Immature natural killer cell (primary cell): ENCODE measurements at regions not wholly inside any gene's neighbourhood (a gene's known extent, or its start where the extent isn't known, plus 50 kb on each side); places are given as distances from the start of the nearest gene placed in this dataset.

Experiments
- DNase-seq, 3 donors: peaks; one replicate each; pipeline ENCODE4 v3.0.0; 2022; ENCODE audit warnings: mixed read lengths in 1 of 3
- H3K27ac Mint-ChIP-seq, 6 donors: one replicate each; pipeline ENCODE4 v1.8.0; 2020; ENCODE audit warnings: mixed read lengths in 6 of 6, mild to moderate bottlenecking in 5 of 6, inconsistent platforms in 4 of 6, moderate library complexity in 3 of 6
- H3K27me3 Mint-ChIP-seq, 3 donors: one replicate each; pipeline ENCODE4 v1.8.0; 2020 to 2021; ENCODE audit warnings: low read depth in 3 of 3, mild to moderate bottlenecking in 3 of 3, mixed read lengths in 3 of 3, moderate library complexity in 3 of 3, inconsistent platforms in 1 of 3
- H3K36me3 Mint-ChIP-seq, 3 donors: one replicate each; pipeline ENCODE4 v1.8.0; 2020; ENCODE audit warnings: mixed read lengths in 3 of 3, inconsistent platforms in 2 of 3, mild to moderate bottlenecking in 2 of 3
- H3K4me1 Mint-ChIP-seq, 2 donors: one replicate each; pipeline ENCODE4 v1.8.0; 2020; ENCODE audit warnings: inconsistent platforms in 2 of 2, mild to moderate bottlenecking in 2 of 2, mixed read lengths in 2 of 2, moderate library complexity in 1 of 2
- H3K4me3 Mint-ChIP-seq, 5 donors: one replicate each; pipeline ENCODE4 v1.8.0; 2020; ENCODE audit warnings: mild to moderate bottlenecking in 5 of 5, mixed read lengths in 5 of 5, inconsistent platforms in 3 of 5, moderate library complexity in 3 of 5
- H3K9me3 Mint-ChIP-seq, 6 donors: one replicate each; pipeline ENCODE4 v1.8.0; 2020; ENCODE audit warnings: mild to moderate bottlenecking in 6 of 6, mixed read lengths in 6 of 6, inconsistent platforms in 4 of 6, moderate library complexity in 3 of 6

DNA sequence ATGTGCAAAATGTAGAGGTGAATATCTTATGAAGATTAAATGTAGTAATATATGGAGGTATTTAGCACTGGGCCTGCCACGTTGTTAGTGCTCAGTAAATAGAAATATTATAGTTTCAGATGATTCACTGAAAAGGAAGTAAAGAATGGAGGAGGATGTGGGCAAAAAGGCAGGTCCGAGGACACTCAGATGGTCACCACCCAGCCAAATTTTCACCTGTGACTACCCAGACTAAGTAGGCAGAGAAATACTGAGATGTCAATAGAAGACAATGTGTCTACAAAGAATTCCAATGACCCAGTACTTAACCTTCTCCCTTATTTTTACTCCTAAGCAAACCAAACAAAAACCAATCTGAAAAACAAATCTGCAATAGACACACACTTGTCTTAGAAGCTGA lies 70.3 kb upstream of the ATP10B start:
- no peak for DNase-seq
- Mint-ChIP-seq H3K4me1 (no peaks in the 10 kb centered on the region), H3K27ac (no peak overlapping the region), H3K27me3 (peaks cover 0 to 3% (median 1%) of the 10 kb centered on the region in 3 donors), H3K9me3 (peaks cover 0 to 6% (median 0%) of the 10 kb centered on the region in 6 donors), H3K4me3 (no peak overlapping the region), H3K36me3 (no peaks in the 10 kb centered on the region)

DNA sequence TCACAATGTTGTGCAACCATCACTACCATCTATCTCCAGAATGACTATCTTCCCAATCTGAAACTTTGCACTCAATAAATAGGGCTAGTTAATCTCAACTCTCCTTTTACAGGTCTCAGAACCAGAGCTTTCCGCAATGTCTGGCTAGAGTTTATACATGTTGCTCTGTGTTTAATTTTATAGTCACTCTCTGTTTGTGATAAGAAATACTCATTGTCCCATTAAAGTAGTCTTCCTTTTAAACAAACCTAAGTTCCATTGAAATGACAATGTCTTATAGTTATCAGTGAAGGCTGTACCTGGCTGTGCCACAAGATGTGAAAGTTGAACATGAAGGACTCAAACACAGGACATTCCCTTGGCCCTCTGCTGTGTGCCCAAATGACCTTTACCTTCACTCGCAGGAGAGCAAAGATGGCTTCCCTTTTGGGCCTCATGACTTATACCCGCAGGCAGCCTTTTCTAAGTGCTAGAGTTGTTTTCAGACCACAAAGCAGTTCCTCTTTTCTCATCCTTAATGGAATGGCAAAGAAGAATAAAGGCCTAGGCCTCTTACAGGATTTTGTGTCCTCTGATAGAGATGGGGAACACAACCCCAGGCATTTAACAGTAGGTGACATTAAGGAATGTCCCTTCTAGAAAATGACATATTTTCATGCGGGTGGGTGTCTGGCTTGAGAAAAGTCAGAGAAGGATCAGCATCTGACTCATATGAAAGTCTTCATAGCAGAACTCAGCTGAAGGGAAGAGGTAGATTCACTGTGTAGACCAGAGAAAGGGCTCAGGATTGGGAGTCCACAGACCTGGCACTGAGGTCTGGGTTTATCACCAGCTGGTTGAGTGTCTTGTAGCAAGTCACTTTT lies 69.6 kb upstream of the ATP10B start:
- peaks cover 0 to 6% (median 0%) of the 10 kb centered on the region in 6 donors for H3K9me3 Mint-ChIP-seq
- H3K36me3 Mint-ChIP-seq: no peaks in the 10 kb centered on the region
- no peak overlapping the region for H3K27ac Mint-ChIP-seq
- H3K4me3 Mint-ChIP-seq: no peak overlapping the region
- no peaks in the 10 kb centered on the region for H3K4me1 Mint-ChIP-seq
- H3K27me3 Mint-ChIP-seq: peaks cover 0 to 3% (median 1%) of the 10 kb centered on the region in 3 donors
- DNase-seq: no peak

GRCh38 chr5:160919626-160920025 lies 67.6 kb upstream of the ATP10B start:
- H3K4me1 Mint-ChIP-seq: no peaks in the 10 kb centered on the region
- H3K36me3 Mint-ChIP-seq: no peaks in the 10 kb centered on the region
- no peak overlapping the region for H3K4me3 Mint-ChIP-seq
- no peak for DNase-seq
- peaks cover 0 to 4% (median 3%) of the 10 kb centered on the region in 3 donors for H3K27me3 Mint-ChIP-seq
- H3K9me3 Mint-ChIP-seq: peaks cover 0 to 6% (median 0%) of the 10 kb centered on the region in 6 donors
- H3K27ac Mint-ChIP-seq: no peak overlapping the region

- DNase-seq: no peak
- Mint-ChIP-seq H3K36me3 (no peaks in the 10 kb centered on the region), H3K4me1 (no peaks in the 10 kb centered on the region), H3K9me3 (peaks cover 0 to 6% (median 0%) of the 10 kb centered on the region in 6 donors), H3K4me3 (no peak overlapping the region), H3K27me3 (peaks cover 0 to 4% (median 0%) of the 10 kb centered on the region in 3 donors), H3K27ac (no peak overlapping the region)
Observed at GRCh38 chr5:160918386-160918785, 66.4 kb upstream of the ATP10B start.

GRCh38 chr5:160906090-160906489 lies 54.1 kb upstream of the ATP10B start:
- DNase-seq: no peak
- H3K9me3 Mint-ChIP-seq: no peaks in the 10 kb centered on the region
- no peak overlapping the region for H3K4me3 Mint-ChIP-seq
- H3K36me3 Mint-ChIP-seq: no peaks in the 10 kb centered on the region
- H3K27ac Mint-ChIP-seq: no peak overlapping the region
- H3K27me3 Mint-ChIP-seq: peaks cover 0 to 4% (median 3%) of the 10 kb centered on the region in 3 donors
- H3K4me1 Mint-ChIP-seq: no peaks in the 10 kb centered on the region

DNA sequence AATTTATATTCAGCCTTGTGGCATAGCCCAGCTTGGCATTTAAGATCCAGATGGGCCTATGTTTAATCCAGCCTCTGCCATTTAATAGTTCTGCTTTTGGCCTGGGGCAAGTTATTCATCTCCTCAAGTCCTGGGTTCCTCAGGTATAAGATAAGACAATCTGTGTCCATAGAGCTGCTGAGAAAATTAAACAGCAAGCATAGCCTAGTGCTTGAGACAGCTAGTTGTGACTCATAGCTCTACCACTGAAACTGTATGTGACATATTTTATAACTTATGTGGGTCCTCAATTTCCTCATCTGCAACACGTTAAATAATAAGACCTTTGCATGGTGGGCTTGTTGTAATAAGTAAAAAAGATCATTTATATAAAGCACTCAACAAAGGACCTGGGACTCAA lies 53.3 kb upstream of the ATP10B start:
- no peak overlapping the region for H3K4me3 Mint-ChIP-seq
- no peaks in the 10 kb centered on the region for H3K4me1 Mint-ChIP-seq
- H3K36me3 Mint-ChIP-seq: no peaks in the 10 kb centered on the region
- DNase-seq: no peak
- H3K9me3 Mint-ChIP-seq: no peaks in the 10 kb centered on the region
- H3K27me3 Mint-ChIP-seq: peaks cover 0 to 4% (median 2%) of the 10 kb centered on the region in 3 donors
- H3K27ac Mint-ChIP-seq: no peak overlapping the region

GRCh38 chr5:160904591-160904990 lies 52.6 kb upstream of the ATP10B start:
- H3K4me1 Mint-ChIP-seq: no peaks in the 10 kb centered on the region
- H3K9me3 Mint-ChIP-seq: peaks cover 0 to 2% (median 0%) of the 10 kb centered on the region in 6 donors
- H3K27me3 Mint-ChIP-seq: peaks cover 0 to 4% (median 2%) of the 10 kb centered on the region in 3 donors
- peak overlapping the region in 1 of 6 donors; percentile 1 for H3K27ac Mint-ChIP-seq
- DNase-seq: no peak
- no peaks in the 10 kb centered on the region for H3K36me3 Mint-ChIP-seq
- no peak overlapping the region for H3K4me3 Mint-ChIP-seq

DNA sequence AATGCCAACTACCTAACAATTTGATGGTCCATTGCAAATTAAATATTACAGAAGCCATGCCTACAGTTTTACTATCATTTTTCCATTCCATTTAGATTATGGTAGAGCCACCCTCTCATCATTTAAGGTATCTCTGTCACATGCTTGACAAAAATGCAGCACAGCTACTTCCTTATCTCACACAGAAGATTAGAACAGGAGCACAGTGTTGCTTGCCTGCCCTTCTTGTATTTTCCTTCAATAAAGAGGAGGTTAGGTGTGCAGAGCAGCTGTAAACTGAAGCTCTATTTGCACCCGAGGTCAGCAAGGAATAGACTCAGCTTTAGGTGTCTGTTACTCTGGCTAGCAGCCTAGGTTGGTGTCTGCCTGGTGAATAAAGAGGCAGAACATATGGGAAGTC lies 51.5 kb upstream of the ATP10B start:
- Mint-ChIP-seq H3K4me3 (no peak overlapping the region), H3K9me3 (peaks cover 0 to 2% (median 0%) of the 10 kb centered on the region in 6 donors), H3K27me3 (peaks cover 0 to 2% (median 0%) of the 10 kb centered on the region in 3 donors), H3K27ac (no peak overlapping the region), H3K36me3 (no peaks in the 10 kb centered on the region), H3K4me1 (no peaks in the 10 kb centered on the region)
- DNase-seq: no peak

DNA sequence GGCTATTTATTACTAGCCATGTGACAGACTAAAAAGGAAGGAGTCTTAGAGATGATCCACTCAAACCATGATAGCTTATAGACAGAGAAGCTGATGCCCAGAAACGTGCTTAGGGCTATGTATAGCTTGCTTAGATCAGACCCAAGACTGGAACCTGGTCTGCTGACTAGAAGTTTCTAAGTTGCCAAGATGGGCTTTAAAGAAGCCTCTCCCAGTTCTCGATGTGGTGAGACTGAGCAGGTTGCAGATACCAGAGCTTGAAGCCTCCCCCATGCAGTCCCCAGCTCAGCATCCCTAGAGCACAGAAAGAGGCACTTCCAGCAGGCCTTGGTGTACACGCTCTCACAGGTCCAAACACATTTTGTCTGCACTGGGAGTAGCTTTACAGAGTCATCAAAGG lies 51.1 kb upstream of the ATP10B start:
- no peak for DNase-seq
- Mint-ChIP-seq H3K9me3 (peaks cover 0 to 2% (median 0%) of the 10 kb centered on the region in 6 donors), H3K27me3 (peaks cover 0 to 2% (median 0%) of the 10 kb centered on the region in 3 donors), H3K4me1 (no peaks in the 10 kb centered on the region), H3K4me3 (no peak overlapping the region), H3K36me3 (no peaks in the 10 kb centered on the region), H3K27ac (no peak overlapping the region)
